ENCODE measurements at regions not wholly inside any gene's neighbourhood (a gene's known extent, or its start where the extent isn't known, plus 50 kb on each side); places are given as distances from the start of the nearest gene placed in this dataset.

DNA sequence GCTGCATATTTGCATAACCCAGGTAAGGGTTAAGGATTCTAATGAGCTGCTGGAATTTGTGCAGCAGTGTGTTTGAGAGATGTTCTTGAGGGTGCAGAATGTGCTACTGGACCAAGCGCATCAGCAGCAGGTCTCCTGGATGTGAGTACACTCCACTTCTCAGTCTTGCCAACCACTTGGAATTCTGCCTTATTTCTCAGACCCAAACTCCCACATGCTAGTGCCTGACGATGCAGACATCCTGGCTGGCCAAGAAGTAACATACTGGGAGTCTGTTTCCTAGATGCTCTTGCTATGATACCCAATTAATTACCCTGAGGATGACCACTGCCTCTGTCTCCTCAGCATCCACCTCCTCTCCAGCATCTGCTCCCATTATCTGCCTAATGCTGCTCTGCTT, 186.6 kb downstream of the MOXD1 start:
- TF ChIP-seq POLR2AphosphoS5 (IDR thresholded peaks at IDR 0.05; ENCODE audit: low read depth, low read length): no peak
- TF ChIP-seq, protein P1, sequence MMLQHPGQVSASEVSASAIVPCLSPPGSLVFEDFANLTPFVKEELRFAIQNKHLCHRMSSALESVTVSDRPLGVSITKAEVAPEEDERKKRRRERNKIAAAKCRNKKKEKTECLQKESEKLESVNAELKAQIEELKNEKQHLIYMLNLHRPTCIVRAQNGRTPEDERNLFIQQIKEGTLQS (IDR thresholded peaks at IDR 0.05; ENCODE audit: insufficient read depth, low read depth, low read length): no peak
- TF ChIP-seq, protein P2, sequence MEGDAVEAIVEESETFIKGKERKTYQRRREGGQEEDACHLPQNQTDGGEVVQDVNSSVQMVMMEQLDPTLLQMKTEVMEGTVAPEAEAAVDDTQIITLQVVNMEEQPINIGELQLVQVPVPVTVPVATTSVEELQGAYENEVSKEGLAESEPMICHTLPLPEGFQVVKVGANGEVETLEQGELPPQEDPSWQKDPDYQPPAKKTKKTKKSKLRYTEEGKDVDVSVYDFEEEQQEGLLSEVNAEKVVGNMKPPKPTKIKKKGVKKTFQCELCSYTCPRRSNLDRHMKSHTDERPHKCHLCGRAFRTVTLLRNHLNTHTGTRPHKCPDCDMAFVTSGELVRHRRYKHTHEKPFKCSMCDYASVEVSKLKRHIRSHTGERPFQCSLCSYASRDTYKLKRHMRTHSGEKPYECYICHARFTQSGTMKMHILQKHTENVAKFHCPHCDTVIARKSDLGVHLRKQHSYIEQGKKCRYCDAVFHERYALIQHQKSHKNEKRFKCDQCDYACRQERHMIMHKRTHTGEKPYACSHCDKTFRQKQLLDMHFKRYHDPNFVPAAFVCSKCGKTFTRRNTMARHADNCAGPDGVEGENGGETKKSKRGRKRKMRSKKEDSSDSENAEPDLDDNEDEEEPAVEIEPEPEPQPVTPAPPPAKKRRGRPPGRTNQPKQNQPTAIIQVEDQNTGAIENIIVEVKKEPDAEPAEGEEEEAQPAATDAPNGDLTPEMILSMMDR (IDR thresholded peaks at IDR 0.05; ENCODE audit: control extremely low read depth in 1 of 3, insufficient read depth in 1 of 3, low read depth in 1 of 3, low read length in 3 of 3): no peak
- no peak for TF ChIP-seq SP2 (IDR thresholded peaks at IDR 0.05; ENCODE audit: low read length)

Data from H1 (cell line).